NCI-H526 (cell line): ENCODE measurements at regions not wholly inside any gene's neighbourhood (a gene's known extent, or its start where the extent isn't known, plus 50 kb on each side); places are given as distances from the start of the nearest gene placed in this dataset.

Source experiments
- DNase-seq, 2 experiments: peaks; one replicate each; lab custom pipeline; 2025; lab: John Stamatoyannopoulos, UW

DNA sequence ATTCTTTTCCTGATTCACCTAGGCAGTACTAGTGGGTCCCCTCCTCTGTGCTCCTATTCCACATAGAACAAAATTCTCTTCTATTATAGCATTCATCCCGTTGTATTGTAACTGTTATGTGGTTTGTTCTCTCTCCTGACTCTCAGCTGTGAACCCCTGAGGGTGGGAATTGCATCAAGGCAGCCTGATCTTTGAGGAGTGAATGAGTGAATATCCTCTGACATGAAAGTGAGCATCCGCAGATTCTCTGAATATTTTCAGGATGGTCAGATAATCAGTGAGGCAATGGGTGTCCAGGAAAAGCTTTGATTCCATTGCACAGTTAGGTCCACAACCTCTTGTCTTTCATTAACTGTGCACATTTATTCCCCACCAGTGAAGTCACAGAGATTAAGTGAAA is 67.6 kb upstream of the SLC22A23 start:
- no peak for DNase-seq

DNA sequence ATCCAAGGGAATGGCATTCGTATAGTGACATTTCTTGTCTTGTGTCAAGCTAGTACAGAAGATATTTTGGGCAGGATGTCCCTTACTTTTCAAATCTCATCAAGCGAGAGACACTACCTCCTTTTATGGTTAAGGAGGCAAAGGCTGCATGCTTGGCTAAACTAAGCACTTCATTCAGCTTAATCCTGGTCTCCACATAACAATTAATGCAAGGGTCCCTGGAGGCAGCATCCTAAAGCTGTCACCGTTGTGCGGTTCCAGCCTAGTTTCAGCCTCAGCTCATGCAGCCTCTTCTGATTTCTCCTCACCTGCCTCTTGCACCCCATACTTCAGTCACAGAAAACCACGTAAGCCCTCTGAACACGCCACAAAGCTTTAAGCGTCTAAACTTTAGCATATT is 67.1 kb upstream of the SLC22A23 start:
- DNase-seq, result no peak

DNA sequence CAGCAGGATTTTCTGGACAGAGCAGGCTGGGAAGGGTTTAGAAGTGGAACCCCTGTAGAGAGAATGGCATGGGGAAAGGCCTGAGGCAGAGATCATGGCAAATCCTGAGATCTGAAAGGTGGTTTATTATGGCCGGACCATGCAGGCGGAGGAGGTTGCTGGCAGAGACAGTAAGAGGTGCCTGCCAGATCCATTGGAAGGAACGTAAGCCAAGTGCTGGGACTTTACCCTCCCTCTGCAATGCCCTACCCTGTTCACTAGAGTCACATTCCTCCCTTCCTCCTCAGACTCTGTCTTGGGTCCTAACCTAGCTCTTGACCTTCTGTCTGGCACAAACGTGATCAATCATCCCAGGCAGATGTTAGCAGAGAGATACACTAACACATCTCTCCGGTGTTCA is 66.4 kb upstream of the SLC22A23 start:
- DNase-seq, result no peak

DNA sequence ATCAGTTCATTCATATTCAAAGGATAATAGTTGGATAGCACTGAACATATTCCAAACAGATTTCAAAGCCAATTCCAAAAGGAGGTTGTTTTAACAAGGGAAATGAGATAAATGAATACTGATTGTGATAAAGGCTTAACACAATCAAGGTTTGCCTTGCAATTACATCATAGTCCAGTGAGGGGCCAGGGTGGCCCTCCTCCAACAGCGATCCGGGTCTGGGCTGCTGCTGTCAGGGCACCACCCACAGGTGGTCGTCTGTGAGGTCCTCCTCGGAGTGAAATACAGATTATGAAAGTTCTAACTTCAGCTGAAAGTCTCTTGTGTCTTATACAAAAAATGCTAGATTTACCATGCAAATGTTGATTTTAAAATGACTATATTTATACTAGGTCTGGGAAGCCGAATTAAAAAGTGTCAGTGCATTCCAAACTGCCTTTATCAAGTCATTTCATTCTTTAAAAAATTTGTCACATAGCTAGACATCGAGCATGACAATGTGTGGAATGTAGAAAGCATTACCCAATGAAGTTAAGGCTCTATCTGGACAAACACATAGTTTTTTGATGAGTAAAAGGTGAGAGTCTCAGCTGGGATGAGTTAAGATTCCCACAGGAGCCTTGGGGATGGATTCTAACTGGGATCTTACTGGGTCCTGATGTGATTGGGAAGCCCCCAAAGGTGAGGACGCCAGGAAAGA is 65.9 kb upstream of the SLC22A23 start:
- no peak for DNase-seq

DNA sequence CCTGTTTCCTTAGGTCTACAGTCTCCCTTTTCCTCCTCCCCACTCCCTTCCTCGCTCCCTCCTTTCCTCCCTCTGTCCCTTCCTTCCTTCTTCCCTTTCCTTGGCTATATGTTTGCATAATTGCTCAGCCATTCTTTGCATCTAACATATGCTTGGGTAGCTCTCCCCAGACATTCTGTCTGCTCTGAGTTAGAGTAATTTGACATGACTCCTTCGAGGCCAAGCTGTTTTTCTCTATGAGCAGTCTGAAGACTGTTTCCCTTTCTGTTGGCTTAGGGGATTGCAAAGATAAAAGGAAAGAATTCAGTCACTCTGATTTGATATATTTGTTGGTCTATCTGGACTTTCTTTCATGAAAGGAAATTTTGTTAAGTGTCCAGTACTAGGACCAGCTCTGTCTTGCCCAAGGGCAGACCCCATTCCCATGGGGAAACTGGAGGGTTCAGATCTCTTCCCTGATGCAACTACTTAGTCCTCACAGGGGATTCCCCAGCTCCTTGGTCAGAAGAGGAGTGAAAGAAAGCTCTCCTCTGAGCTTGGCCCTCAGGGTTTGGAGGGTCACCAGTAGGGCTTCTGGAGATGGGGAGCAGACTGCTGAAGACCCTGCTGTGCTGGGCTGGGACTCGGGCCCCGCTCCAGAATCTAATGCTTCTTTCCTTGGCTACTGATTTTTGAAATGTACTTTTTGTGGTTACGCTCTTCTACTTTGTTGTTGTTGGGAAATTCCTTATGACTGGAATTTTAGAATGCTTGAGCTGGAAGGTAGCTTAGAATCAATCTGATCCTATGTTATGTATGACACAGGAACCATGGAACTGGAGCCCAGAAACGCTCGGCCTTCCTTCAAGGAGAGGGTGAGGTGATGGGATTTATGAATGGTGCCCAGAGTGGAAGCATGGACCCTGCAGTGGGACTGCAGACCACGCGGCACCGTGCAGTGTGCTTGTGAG is 63.7 kb upstream of the SLC22A23 start:
- DNase-seq, result no peak

DNA sequence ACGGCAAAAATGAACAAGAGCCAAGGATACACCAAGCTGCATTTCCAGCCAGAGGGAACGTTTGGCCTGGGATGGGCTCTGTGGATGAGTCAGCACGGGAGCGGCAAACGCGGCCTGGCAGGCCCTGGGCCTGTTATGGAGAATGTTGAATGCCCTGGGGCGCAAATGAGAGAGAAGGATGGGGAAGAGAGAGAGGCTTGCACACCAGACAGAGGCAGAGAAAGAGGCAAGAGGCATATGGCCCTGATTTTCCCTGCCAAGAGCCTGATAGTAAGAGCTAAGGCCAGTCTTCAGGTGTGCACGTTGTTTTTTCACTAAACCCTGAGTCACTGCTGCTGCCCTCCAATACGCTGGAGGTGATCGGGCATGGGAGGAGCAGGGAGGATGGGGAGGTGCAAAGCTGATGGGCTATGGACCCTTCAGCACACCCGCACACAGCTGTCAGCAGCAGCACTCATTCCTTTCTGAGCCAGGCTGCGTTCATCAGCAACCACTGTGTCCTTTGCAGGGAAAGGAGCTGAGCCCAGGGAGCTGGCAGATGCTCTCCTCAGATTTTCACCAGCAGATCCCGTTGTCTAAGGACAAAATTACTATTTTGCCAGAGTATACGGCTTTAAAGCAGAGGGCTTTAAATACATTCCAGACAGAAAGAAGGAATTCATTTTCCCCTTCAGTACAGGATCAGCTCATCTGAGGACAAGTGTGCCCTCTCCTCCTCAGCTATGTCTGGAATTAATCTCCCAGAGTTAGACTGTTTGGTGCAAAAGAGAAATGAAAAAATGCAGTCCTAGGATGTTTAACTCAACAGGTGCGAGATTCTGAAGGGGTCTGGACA is 61.7 kb upstream of the SLC22A23 start:
- no peak for DNase-seq

DNA sequence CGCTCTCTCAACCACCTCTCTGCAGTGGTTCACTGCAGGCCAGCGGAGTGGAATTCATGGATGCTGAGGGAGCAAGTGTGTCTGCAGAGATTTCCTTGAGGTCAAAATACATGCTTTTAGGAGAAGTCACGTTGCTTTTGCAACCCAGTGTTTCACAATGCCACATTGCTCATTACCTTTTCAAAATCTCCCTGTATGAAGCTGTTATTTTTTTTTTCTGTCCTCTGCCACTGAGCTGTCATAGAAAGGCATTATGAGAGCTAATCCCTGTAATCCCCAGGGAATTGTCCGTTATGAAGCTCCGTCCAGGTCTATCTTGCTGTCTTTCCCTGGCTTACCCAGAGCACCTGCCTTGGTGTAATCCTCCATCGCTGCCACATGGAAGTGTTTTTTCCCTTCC is 60.5 kb upstream of the SLC22A23 start:
- peak in 1 of 2 experiments; percentile 50 for DNase-seq

DNA sequence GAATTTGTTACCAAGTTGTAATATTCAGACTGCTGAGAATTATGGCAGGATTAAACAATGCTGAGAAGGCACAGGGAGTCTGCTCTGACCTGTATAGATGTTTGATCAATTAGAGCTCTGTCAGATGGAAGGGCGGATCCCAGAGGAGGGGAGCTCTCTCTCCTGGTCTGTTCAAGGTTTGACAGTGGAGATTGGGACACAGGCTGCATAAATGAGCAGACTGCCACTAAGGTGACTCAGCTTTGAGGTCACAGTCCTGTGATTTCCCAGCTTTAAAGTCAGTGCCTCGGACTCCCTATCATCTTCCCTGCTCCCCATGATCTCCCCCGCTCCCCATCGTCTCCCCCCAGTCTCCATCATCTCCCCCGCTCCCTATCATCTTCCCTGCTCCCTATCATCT is 59.2 kb upstream of the SLC22A23 start:
- DNase-seq, result no peak

DNA sequence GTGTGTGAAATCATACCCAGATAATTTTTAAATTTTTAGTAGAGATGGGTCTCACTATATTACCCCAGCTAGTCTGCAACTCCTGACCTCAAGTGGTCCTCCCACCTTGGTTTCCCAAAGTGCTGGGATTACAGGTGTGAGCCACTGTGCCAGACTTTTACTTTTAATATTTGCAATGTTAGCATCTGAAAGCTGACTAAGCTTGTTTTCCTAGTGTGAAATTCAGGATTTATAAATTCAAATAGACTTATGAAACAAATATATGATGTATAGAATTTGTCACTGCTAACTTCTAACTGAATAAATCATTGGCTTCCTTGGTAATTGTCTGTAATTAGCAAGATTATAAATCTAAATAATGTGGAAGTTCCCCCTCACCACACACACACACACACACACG is 58.8 kb upstream of the SLC22A23 start:
- no peak for DNase-seq

DNA sequence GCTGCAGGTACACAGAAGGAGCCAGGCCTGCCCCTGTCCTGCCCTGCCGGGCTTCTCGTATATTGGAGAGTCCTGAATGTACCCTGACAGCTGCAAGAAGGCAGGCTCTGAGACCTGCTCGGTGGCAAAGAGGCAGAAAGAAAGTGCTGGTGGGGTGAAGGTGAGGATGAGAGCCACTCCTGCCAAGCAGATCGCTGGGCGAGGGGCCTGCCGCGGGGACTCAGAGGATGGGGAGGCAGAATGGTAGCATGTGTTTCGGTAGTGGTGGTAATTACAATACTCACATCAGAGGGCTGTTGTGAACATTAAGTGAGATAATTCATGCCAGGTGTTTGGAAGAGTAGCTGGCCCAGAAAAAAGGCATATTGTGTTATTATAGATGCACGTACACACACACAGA is 56.6 kb upstream of the SLC22A23 start:
- DNase-seq, result no peak

DNA sequence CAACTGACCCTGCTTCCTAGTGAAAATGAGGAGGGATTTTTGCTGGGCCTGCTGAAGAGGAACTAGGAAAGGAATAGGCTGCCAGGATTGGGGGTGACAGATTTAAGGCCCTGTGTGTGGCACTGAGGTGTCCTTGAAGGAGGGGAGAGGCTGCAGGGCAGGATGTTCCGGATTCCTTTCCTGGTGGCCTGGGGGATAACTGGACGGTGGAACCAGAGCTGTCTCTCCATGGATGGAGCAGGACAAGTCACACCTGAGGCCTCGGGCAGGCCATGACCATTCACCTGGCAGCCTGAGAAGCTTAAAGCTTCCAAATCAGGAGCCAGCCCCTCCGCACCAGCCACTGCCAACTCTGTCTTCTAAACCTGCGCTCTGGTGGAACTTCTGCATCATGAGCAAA is 56.0 kb upstream of the SLC22A23 start:
- no peak for DNase-seq

DNA sequence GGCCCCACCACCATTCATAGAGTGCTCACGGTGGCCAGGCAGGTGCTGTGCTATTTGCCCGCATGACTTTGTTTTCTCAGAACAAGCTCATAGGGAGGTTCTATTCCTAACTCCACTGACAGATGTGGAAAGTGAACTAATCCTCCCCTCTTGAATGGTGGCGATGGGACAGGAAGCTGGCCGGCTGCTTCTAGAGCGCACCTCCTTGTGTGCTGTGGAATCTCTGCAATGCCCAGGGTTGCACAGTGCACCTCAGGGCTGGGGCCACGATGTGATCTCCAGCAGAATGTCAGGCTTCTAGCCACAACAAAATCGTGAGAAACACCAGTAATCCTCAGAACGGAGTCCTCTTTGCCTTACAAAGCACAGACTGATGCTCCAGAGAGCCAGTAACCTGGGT is 53.8 kb upstream of the SLC22A23 start:
- no peak for DNase-seq

DNA sequence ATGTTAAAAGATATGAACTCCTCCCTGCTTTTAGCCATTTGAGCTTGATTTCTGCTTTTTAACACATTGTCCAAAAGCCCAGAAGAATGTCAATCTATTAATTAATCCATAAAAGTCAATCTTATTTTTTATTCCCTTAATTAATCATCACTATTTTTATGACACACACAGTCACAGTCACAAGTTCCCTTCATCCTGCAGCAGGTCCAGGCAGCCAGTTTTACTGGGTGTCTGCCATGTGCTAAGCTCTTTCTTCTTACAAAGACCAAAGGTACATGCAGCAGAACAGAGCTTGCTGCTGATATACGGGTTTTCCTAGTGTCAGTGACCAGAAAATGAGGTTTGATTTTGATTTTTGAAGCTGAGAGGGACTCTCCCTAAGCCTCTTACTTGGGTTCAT is 53.3 kb upstream of the SLC22A23 start:
- DNase-seq, result no peak

DNA sequence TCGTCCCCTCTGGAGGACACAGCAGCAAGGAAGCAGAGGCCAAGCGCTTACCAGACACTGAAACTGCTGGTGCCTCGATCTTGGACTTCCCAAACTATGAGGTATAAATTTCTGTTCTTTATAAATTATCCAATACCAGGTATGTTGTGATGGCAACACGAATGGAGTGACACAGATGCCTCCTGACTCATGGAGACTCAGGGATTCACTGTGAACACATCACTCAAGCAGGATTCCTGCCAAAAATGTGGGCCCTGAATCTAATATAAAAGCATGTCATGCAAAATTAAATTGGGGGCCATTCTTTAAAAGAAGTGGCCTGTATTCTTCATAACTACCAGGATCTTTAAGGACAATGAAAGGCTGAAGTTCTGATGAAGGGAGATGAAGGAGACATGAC is 52.5 kb upstream of the SLC22A23 start:
- DNase-seq, result no peak

DNA sequence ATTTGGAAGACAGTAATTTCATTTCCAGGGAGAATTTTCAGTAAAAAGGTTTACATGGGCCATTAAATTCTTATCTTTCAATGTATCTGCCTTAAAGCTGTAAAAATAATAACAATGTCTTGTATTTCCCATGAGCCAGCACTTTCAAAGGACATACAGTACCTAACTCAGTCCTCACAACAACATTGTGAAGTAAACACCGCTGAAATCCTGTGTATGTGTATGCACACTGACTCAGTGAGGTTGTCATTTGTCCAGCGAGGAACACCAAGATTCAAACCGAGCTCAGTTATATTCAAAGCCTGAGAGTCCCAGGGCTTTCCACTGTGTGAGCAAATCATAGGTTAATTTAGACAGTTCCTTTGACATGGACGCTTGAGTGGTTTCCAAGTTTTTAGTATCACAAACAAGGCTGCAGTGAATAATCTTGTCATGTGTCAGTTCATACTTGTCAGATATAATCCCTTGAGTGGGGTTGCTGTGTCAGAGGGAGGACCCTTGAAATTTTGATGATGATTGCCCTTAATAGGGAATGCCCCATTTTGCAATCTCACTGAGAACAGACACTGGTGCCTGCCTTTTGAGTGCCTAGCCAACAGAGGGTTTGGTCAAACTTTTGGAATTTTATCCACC is 50.0 kb upstream of the SLC22A23 start:
- no peak for DNase-seq
